ENCODE measurements at regions not wholly inside any gene's neighbourhood (a gene's known extent, or its start where the extent isn't known, plus 50 kb on each side); places are given as distances from the start of the nearest gene placed in this dataset.

GRCh38 chr10:131494451-131494850 is 182.9 kb upstream of the TCERG1L start:
- no peak for TF ChIP-seq FOS (IDR thresholded peaks at IDR 0.05; ENCODE audit: borderline replicate concordance, insufficient read depth, low read length)
- no peak for TF ChIP-seq POLR2AphosphoS5 (IDR thresholded peaks at IDR 0.05; ENCODE audit: insufficient read depth, low read depth, low read length)
- no peak for TF ChIP-seq CTCF (IDR thresholded peaks at IDR 0.05; ENCODE audit: extremely low read depth in 1 of 2, insufficient read depth in 1 of 2, low read depth in 1 of 2, low read length in 2 of 2)
- TF ChIP-seq POLR2A (IDR thresholded peaks at IDR 0.05; ENCODE audit: low read depth, low read length): no peak
- TF ChIP-seq JUN (IDR thresholded peaks at IDR 0.05; ENCODE audit: borderline replicate concordance, insufficient read depth, insufficient read length, low read depth): no peak
- no peak for TF ChIP-seq EZH2 (IDR thresholded peaks at IDR 0.05; ENCODE audit: borderline replicate concordance, low read depth, low read length, severe bottlenecking)
- no peak for TF ChIP-seq MAX (IDR thresholded peaks at IDR 0.05; ENCODE audit: insufficient read depth, insufficient read length)
- TF ChIP-seq GATA2 (IDR thresholded peaks at IDR 0.05; ENCODE audit: insufficient read depth, insufficient read length, low read depth, low read length): no peak
- no peak for TF ChIP-seq MYC (IDR thresholded peaks at IDR 0.05; ENCODE audit: low read depth, low read length)
- Histone ChIP-seq H2AFZ (ENCODE audit: low read depth, low read length) (no peak overlapping the region), H3K27me3 (ENCODE audit: control insufficient read depth in 2 of 2, insufficient read depth in 2 of 2, low read length in 2 of 2) (no peaks in the 10 kb centered on the region), H3K4me1 (ENCODE audit: control insufficient read depth, extremely low read depth, insufficient read depth, low read length) (no peaks in the 10 kb centered on the region), H3K9me3 (replicated peaks; ENCODE audit: control insufficient read depth, insufficient read depth, low read length) (peaks cover 17% of the 10 kb centered on the region), H3K27ac (ENCODE audit: insufficient read depth, low read depth, low read length) (no peak overlapping the region), H3K9me1 (replicated peaks; ENCODE audit: control insufficient read depth, extremely low read depth, insufficient read depth, low read length) (no peaks in the 10 kb centered on the region), H3K4me2 (ENCODE audit: insufficient read depth, low read length) (no peak overlapping the region), H3K79me2 (ENCODE audit: control insufficient read depth, insufficient read depth, low read length) (no peaks in the 10 kb centered on the region), H3K4me3 (replicated peaks in 1 of 3; ENCODE audit: insufficient read depth in 1 of 3, low read depth in 1 of 3, low read length in 3 of 3) (no peak overlapping the region), H4K20me1 (replicated peaks; ENCODE audit: control insufficient read depth, extremely low read depth, insufficient read depth, low read length) (no peaks in the 10 kb centered on the region), H3K9ac (replicated peaks; ENCODE audit: extremely low read depth, insufficient read depth, low read length) (no peak overlapping the region), H3K36me3 (ENCODE audit: control insufficient read depth in 2 of 2, extremely low read depth in 1 of 2, insufficient read depth in 2 of 2, low read length in 2 of 2) (no peaks in the 10 kb centered on the region)
- no TSS peak for BruUV-seq (replicated peaks)
- CTCF ChIA-PET: no interaction called here
- dilution Hi-C loops (cut with MboI; ENCODE audit: extremely low pct_ligation_motif_present, low sequenced_read_pairs): no loop called here
- no peak for FAIRE-seq
- no peak for DNase-seq (ENCODE audit: low read depth, low spot score)
- POLR2A ChIA-PET: no interaction called here
- intact Hi-C loops (cut with micrococcal nuclease): no loop called here
